ENCODE measurements at regions not wholly inside any gene's neighbourhood (a gene's known extent, or its start where the extent isn't known, plus 50 kb on each side); places are given as distances from the start of the nearest gene placed in this dataset.

DNA sequence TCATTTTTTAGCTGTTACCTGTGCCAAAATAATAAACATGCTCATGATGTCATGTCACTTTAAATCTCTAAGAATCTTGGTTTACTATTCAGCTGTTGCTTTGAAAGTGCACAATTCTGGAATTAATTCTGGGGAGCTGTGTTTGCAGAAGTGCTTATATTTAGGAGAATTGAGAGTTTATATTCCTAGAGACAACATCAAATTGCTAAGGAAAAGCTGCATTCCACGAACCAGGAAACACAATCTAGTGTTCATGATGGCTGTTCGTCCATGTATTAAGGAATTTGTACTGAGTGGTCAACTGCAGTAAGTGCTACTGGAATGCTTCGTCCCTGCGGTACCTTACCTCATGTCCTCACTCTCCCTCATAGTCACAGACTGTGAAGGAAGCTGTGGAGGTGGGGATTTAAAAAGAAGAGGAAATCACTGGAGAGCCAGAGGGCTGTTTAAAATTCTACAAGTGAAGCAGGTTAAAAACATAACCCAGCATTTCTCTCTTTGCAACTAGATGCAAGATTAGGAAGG, 161.0 kb downstream of the TRMT11 start:
- TF ChIP-seq, protein P1, sequence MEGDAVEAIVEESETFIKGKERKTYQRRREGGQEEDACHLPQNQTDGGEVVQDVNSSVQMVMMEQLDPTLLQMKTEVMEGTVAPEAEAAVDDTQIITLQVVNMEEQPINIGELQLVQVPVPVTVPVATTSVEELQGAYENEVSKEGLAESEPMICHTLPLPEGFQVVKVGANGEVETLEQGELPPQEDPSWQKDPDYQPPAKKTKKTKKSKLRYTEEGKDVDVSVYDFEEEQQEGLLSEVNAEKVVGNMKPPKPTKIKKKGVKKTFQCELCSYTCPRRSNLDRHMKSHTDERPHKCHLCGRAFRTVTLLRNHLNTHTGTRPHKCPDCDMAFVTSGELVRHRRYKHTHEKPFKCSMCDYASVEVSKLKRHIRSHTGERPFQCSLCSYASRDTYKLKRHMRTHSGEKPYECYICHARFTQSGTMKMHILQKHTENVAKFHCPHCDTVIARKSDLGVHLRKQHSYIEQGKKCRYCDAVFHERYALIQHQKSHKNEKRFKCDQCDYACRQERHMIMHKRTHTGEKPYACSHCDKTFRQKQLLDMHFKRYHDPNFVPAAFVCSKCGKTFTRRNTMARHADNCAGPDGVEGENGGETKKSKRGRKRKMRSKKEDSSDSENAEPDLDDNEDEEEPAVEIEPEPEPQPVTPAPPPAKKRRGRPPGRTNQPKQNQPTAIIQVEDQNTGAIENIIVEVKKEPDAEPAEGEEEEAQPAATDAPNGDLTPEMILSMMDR (IDR thresholded peaks at IDR 0.05; ENCODE audit: insufficient read depth, low read length, poor library complexity, severe bottlenecking): no peak
- no peak for TF ChIP-seq EZH2phosphoT487 (conservative IDR thresholded peaks at IDR 0.05; ENCODE audit: low read length)
